HEK293T (cell line): ENCODE measurements at regions not wholly inside any gene's neighbourhood (a gene's known extent, or its start where the extent isn't known, plus 50 kb on each side); places are given as distances from the start of the nearest gene placed in this dataset.

Experiments
- CTCF ChIA-PET: fragments of 350-600 bp; formaldehyde crosslinking; extraction: SDS; loops from one replicate; lab custom pipeline; 2021; ENCODE audit warnings: antibody characterized with exemption, inconsistent platforms; lab: Yijun Ruan, JAX
- POLR2A ChIA-PET: fragments of 350-600 bp; formaldehyde crosslinking; extraction: SDS; loops from one replicate; lab custom pipeline; 2020; ENCODE audit warnings: antibody characterized with exemption, inconsistent platforms; lab: Yijun Ruan, JAX
- DNase-seq: peaks from one replicate; pipeline ENCODE4 v3.0.0; 2012; ENCODE audit warnings: mixed read lengths; ENCODE audit errors: extremely low spot score
- ARNT ChIP-seq: fragments of 450-650 bp; IDR thresholded peaks from 2 replicates; pipeline ENCODE4 v1.6.1; 2017; ENCODE audit warnings: mild to moderate bottlenecking
- BHLHE40 ChIP-seq: fragments of 450-650 bp; IDR thresholded peaks from 2 replicates; pipeline ENCODE4 v1.6.1; 2016; ENCODE audit warnings: mild to moderate bottlenecking, moderate library complexity, borderline replicate concordance
- CTBP1 ChIP-seq: fragments of 450-650 bp; IDR thresholded peaks from 2 replicates; pipeline ENCODE4 v1.6.1; 2016; ENCODE audit warnings: borderline replicate concordance
- ELF4 ChIP-seq: fragments of 450-650 bp; IDR thresholded peaks from 2 replicates; pipeline ENCODE4 v1.6.1; 2017; ENCODE audit warnings: antibody characterized with exemption
- FOXA1 ChIP-seq: fragments of 450-650 bp; IDR thresholded peaks from 2 replicates; pipeline ENCODE4 v1.6.1; 2016; ENCODE audit warnings: mild to moderate bottlenecking
- FOXK2 ChIP-seq: fragments of 450-650 bp; IDR thresholded peaks from 2 replicates; pipeline ENCODE4 v1.6.1; 2016; ENCODE audit warnings: mild to moderate bottlenecking
- FOXM1 ChIP-seq: fragments of 450-650 bp; IDR thresholded peaks from 2 replicates; pipeline ENCODE4 v1.6.1; 2017; ENCODE audit warnings: mild to moderate bottlenecking, borderline replicate concordance
- HDGF ChIP-seq: fragments of 450-650 bp; IDR thresholded peaks from 2 replicates; pipeline ENCODE4 v1.6.1; 2017; ENCODE audit warnings: antibody characterized with exemption, borderline replicate concordance
- L3MBTL2 ChIP-seq: fragments of 450-650 bp; conservative IDR thresholded peaks from 2 replicates; pipeline ENCODE4 v1.6.1; 2016; ENCODE audit warnings: mild to moderate bottlenecking
- LEF1 ChIP-seq: fragments of 450-650 bp; IDR thresholded peaks from 2 replicates; pipeline ENCODE4 v1.6.1; 2017; ENCODE audit warnings: mild to moderate bottlenecking, borderline replicate concordance
- NFRKB ChIP-seq: fragments of 450-650 bp; IDR thresholded peaks from 2 replicates; pipeline ENCODE4 v1.6.1; 2016; ENCODE audit warnings: mild to moderate bottlenecking, moderate library complexity
- PKNOX1 ChIP-seq: fragments of 450-650 bp; IDR thresholded peaks from 2 replicates; pipeline ENCODE4 v1.6.1; 2016
- SP1 ChIP-seq: fragments of 450-650 bp; IDR thresholded peaks from 2 replicates; pipeline ENCODE4 v1.6.1; 2017
- SUZ12 ChIP-seq: fragments of 450-650 bp; IDR thresholded peaks from 2 replicates; pipeline ENCODE4 v1.6.1; 2016; ENCODE audit warnings: mild to moderate bottlenecking
- TARDBP ChIP-seq: fragments of 450-650 bp; IDR thresholded peaks from 2 replicates; pipeline ENCODE4 v1.6.1; 2016
- ZNF384 ChIP-seq: fragments of 450-650 bp; IDR thresholded peaks from 2 replicates; pipeline ENCODE4 v1.6.1; 2016

DNA sequence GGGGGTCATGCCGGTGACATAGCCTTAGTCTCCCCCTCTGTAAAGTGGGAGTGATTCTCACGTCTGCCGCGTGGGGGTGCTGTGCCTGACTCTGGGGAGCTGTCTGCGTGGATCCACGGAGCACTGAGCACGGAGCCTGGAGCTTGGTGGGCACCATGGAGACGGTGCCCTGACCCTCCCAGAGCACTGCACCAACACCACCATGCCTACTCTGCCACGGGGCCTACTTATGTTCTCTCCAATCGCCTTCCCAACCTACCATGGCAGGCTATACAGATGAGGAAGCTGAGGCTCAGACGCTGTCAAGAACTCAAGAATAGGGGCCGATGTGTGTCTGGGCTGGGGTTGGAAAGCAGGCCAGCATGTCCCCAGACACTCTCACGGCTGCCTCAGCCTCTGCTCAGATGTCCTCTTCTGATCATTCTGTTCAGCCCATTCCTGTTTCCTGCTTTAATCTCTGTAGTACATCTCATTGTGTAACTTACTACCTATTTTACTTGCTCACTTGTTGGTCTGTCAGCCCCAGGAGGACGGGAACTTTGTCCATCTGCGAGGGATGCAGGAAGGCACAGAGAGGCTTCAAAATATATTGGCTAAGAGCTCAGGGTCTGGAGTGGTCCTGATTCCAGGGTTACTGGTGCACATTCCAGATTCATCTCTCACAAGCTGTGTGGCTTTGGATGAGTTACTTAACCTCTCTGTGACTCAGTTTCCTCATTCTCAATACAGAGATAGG lies 168.1 kb upstream of the HS6ST1 start:
- CTCF ChIA-PET: interaction anchor here (0.6 kb wide), 1 partner anchor 66 kb away, joined by 3 read pairs; no protein-coding TSS in a partner anchor
- DNase-seq: no peak
- POLR2A ChIA-PET: no interaction called here
- TF ChIP-seq SUZ12 (no peak), SP1 (no peak), TARDBP (no peak), NFRKB (no peak), LEF1 (no peak), PKNOX1 (no peak), CTBP1 (no peak), FOXK2 (no peak), ZNF384 (no peak), ARNT (no peak), ELF4 (no peak), L3MBTL2 (no peak), HDGF (no peak), FOXM1 (no peak), FOXA1 (no peak), BHLHE40 (no peak)

- ChIA-PET CTCF (no interaction called here), POLR2A (no interaction called here)
- no peak for DNase-seq
- TF ChIP-seq SUZ12 (no peak), L3MBTL2 (no peak), ARNT (no peak), CTBP1 (no peak), NFRKB (no peak), FOXK2 (no peak), ELF4 (no peak), FOXA1 (no peak)
Observed at GRCh38 chr2:128487650-128488387, 169.2 kb upstream of the HS6ST1 start.

GRCh38 chr2:128488434-128488833 lies 169.8 kb upstream of the HS6ST1 start:
- ChIA-PET POLR2A (no interaction called here), CTCF (no interaction called here)
- TF ChIP-seq ZNF384 (no peak), FOXK2 (no peak), ELF4 (no peak), SP1 (no peak), FOXM1 (no peak), NFRKB (no peak), BHLHE40 (no peak), L3MBTL2 (no peak), PKNOX1 (no peak), ARNT (no peak)
- no peak for DNase-seq

- no peak for DNase-seq
- POLR2A ChIA-PET: no interaction called here
- TF ChIP-seq SP1 (no peak), ZNF384 (no peak), SUZ12 (no peak), PKNOX1 (no peak), CTBP1 (no peak), FOXA1 (no peak), LEF1 (no peak), L3MBTL2 (no peak), FOXK2 (no peak), BHLHE40 (no peak), ELF4 (no peak), ARNT (no peak), FOXM1 (no peak), NFRKB (no peak), HDGF (no peak), TARDBP (no peak)
- CTCF ChIA-PET: interaction anchor here (0.6 kb wide), 1 partner anchor 276 kb away, joined by 3 read pairs; no protein-coding TSS in a partner anchor
Observed at GRCh38 chr2:128489526-128490273, 171.0 kb upstream of the HS6ST1 start.

GRCh38 chr2:128490321-128490720 lies 171.7 kb upstream of the HS6ST1 start:
- ChIA-PET CTCF (interaction anchor here (0.6 kb wide), 1 partner anchor 275 kb away, joined by 3 read pairs; no protein-coding TSS in a partner anchor), POLR2A (no interaction called here)
- DNase-seq: no peak
- TF ChIP-seq LEF1 (no peak), HDGF (no peak), FOXK2 (no peak), L3MBTL2 (no peak)
